HG03354 (cell line): ENCODE measurements at regions not wholly inside any gene's neighbourhood (a gene's known extent, or its start where the extent isn't known, plus 50 kb on each side); places are given as distances from the start of the nearest gene placed in this dataset.

Experiments used
- ATAC-seq: cut with Tn5 transposase; IDR thresholded peaks from one replicate; pipeline ENCODE4 v1.9.1; 2021; ENCODE audit warnings: mild to moderate bottlenecking; ENCODE audit not compliant: unreplicated experiment, poor library complexity, severe bottlenecking

GRCh38 chr20:40768105-40768504 is 79.1 kb upstream of the MAFB start:
- no peak for ATAC-seq

- ATAC-seq = no peak
Measured at GRCh38 chr20:40769677-40770285, 80.7 kb upstream of the MAFB start.

DNA sequence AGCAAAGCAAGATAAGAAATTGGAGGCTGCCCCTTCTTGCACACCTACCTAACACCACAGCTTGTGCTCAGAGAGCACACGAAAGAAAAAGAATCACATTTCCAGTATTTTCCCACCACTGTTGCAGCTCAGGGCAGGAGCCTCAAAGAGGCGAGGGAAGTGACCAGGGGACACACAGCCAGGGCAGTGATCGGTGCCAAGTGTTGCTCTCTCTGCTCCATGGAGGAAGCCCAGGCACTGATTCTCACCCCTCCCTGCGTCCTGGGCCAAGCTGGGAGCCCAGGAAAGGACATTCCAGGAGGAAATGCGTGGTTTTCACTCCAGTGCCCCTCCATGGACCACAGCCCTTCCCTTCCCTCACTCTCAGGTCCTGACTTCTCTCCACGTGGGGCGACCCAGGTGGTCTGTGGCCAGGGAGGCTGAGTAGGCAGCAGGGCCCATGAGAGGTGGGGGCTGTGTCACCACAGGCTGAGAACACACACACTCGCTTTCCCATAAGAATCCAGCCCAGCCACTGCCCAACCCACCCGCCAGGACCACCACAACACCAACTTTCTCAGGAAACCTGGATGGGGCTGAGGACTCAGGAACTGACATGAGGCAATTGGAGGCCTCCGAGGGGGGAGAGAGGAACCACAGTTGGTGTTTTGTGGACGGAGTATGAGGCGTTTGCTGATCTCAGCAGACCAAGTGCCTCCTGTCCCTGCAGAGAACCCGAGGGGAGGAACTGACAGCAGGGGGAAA is 81.7 kb upstream of the MAFB start:
- ATAC-seq = no peak

DNA sequence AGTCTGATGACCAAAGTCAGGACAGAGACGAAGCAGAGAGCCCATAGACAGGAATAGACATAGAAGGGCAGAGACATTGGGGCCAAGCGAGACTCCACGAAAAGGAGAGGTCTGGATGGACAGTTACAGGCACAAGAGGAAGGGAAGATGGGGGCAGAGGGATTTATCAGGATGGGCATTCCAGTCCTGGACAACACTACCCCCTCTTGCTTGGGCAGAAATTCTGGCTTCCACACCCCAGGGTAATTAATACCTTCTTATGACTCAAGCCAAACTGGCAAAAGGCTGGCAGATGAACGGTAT is 82.2 kb upstream of the MAFB start:
- ATAC-seq = no peak

- ATAC-seq = no peak
Measured at GRCh38 chr20:40771848-40772511, 82.9 kb upstream of the MAFB start.

GRCh38 chr20:40773376-40773775 is 84.3 kb upstream of the MAFB start:
- no peak for ATAC-seq

DNA sequence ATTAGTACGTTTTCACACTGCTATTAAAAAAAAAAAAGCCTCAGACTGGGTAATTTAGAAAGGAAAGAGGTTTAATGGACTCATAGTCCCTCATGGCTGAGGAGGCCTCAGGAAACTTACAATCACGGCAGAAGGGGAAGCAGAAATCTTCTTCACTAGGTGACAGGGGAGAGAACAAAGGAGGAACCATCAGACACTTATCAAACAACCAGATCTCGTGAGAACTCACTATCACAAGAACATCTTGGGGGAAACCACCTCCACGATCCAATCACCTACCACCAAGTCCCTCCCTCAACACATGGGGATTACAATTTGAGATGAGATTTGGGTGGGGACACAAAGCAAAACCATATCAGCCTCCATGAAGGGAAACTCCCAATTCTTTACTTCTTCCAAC is 85.2 kb upstream of the MAFB start:
- no peak for ATAC-seq

DNA sequence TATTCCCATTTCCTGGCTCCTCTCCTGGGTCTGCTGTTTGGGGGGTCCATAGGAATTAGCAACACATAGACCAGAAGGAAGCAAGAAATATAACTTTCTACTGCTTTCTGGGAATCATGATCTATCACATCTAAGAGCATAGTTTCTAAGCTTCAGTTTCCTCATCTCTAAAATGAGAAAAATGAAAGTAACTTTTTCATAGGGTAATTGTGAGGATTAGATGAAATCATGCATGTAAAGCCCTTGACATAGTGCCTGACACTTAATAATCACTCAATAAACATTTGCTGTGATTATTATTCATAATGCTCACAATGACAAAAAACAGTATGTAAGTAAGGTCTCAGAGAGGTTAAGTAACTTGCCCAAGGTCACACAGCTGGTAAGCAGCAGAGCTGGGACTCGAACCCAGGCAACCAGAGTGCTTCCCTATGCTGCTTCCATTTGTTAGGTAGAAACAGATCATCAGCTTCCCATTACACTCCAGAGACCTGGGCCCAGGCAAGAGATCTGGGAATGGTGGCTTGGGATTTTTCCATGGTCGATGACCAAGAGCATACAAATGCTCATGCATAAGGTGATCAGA is 86.6 kb upstream of the MAFB start:
- no peak for ATAC-seq

DNA sequence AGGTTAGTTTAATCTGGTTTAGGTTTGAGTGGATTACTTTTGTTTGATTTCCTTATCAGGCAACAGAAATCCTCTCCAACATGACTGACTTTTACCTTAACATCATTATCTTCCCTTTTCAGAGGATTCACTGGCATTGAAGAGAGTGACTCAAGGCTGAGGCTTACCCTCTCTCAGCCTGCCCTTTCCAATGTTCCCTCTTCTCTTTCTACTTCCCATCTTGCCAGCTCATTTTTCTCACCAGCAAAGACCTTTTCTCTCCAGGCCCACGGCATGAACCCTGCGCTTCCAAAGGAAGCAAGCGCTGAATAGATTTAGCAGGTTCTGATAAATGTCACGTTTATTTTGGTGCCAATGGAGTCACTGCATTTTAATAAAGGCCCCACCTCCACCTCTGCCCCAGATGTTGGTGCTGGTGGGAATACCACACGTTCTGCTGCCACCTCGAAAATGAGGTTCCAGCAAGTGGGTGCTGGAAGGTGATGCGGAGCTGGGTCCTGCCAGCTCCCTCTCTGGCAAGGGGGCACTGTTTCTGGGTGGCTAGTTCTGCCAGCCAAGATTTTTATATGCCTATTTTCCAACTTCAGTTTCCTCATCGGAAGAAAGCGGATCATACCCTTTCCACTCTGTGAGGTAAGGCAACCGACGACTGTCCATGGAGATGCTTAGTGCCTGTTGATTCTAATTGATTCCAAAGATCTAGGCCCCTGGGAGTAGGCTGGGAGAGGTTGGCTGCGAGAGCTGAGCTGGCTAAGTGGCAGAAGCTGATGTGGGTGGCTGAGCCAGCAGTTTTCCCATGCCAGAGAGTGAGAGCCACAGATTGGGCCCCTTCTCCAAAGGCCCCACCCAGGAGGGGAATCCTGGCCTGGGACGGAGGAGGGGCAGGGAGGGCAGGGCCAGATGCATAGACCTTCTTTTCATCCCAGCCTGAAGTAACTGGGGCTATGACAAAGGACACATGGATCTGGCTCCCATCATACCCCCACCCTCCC is 87.7 kb upstream of the MAFB start:
- no peak for ATAC-seq

GRCh38 chr20:40777653-40778052 is 88.6 kb upstream of the MAFB start:
- ATAC-seq = no peak

DNA sequence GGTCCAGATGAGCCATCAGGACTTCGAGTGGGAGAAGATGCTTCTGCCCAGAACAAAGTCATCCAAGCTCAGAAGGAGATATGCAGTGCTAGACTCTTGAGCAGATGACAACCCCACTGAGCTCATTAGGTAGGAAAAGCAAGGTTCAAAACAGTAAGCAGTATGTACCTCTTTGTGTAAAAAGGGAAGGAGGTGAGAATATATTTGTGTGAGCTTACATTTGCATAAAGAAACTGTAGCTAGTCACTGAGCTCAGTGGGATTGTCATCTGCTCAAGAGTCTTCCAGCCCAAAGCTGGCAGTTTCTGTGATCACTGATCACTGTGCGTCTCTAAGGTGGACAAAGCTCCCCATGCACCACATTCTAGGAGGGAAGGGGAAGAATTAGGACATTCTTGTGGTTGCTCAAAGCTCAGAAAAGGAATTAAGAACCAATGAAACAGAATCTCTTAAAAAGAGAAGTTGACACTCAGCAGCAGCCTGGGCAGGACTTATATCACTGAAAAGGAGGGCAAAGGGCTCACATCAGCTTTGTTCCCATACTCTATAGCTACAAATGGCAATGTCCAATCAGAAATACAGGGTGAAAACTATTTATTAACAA is 90.0 kb upstream of the MAFB start:
- no peak for ATAC-seq

GRCh38 chr20:40781327-40782042 is 92.4 kb upstream of the MAFB start:
- ATAC-seq = no peak

DNA sequence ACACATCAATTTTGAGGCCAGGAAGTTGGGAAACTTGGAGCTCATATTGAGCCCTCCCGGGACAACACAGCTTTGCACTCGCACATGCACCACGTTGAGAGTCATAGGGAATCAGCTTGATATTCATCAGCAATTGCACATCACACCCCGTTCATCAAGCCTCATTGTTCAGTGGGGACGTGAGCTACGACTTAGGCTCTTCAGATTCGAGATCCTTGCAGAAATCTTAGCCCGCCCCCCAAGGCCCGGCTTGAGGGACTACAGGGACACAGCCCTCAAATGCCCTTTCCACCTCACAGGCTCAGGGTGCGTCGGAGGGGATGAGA is 93.0 kb upstream of the MAFB start:
- no peak for ATAC-seq

- ATAC-seq = no peak
Measured at GRCh38 chr20:40785346-40785745, 96.3 kb upstream of the MAFB start.

DNA sequence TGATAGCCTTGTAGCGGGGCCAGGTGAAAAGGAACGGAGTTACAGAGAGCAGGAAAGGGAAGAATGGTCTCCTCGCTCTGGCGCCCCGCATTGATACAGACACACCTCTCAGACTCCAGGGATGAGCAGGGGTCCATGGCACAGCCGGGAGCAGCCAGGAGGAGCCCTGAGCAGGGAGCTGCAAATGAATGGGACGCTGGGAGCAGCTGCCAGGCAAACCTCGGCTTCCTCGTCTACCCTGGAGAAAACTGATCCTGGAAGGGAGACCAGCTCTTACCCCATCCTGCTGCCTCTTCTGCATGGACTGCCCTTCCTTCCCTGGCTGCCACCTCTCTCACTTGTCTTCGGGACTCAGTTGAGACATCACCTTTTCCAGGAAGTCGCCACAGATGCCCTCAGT is 97.3 kb upstream of the MAFB start:
- ATAC-seq = no peak

GRCh38 chr20:40787941-40788340 is 98.9 kb upstream of the MAFB start:
- ATAC-seq = no peak

DNA sequence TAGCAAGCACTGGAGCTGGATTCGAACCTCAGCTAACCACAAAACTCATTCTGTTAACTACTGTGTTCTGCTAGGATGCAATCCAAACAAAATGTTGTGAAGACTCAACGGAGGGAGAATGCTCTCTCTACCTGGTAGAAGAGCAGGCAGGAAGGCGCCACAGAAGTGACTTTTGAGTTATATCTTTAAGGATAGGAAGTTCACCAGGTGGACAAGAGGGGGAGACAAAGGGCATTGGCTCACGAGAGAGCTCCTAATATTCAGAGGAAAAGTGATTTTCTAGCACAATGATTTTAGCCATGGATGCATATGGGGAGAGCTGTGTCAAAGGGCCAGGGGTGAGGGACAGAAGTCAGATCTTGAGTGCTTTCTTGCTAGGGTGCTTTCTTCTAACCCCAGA is 108.4 kb upstream of the MAFB start:
- ATAC-seq = no peak

DNA sequence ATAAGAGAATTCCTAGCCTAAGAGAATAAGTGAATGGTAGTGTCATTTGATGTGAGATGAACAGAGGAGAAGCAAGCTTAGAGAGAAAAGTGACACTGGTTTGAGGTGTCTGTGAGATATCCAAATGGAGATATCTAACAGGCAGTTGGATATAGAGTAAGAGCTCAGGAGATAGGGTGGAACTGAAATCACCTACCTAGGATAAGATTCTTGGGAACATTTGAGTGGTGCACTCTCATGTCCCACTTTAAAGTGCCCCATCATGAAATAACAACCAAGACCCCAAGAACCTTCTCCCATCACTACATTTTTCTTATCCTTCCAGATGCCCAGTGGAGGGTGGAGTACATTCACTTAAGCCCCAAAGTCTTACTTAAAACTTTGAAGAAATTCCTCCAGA is 109.0 kb upstream of the MAFB start:
- no peak for ATAC-seq

DNA sequence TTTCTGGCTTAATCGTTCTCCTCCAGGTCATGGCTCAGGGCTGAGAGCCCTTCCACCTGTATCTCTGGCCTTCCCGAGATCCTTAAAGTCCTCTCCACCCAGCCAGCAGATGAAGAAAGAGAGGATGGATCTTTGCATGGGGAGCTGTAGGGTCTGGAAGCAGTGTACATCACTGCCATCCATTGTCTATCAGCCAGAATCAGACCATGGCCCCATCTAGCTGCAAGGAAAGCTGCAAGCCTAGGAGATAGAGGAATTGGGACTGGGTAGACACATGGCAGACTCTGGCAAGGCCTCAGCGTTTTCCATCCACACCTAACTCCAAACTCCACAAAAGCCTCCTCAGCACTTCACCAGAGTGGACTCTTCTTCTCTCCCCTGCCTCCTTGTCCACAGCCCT is 113.8 kb upstream of the MAFB start:
- ATAC-seq = no peak
